ENCODE measurements at regions not wholly inside any gene's neighbourhood (a gene's known extent, or its start where the extent isn't known, plus 50 kb on each side); places are given as distances from the start of the nearest gene placed in this dataset.

GRCh38 chr2:16005816-16006536 is 65.6 kb downstream of the MYCN start:
- peaks cover 24% of the 10 kb centered on the region for H3K27me3 ChIP-seq
- no peaks in the 10 kb centered on the region for H3K4me1 ChIP-seq
- no peaks in the 10 kb centered on the region for H3K36me3 ChIP-seq
- TF ChIP-seq EP300 (IDR thresholded peaks at IDR 0.05): no peak
- no peak for TF ChIP-seq CTCF (IDR thresholded peaks at IDR 0.05)
- no peaks in the 10 kb centered on the region for H3K9me3 ChIP-seq
- ATAC-seq: peak; percentile 62
- H3K4me3 ChIP-seq: no peak overlapping the region
- H3K27ac ChIP-seq: no peak overlapping the region
- 51 to 90% methylated on average over 2 to 6 of the region's 6 CpGs for WGBS, 2 donors (ENCODE audit: low coverage in 1 of 2)

GRCh38 chr2:16005389-16005788 is 65.0 kb downstream of the MYCN start:
- Histone ChIP-seq H3K4me1 (no peaks in the 10 kb centered on the region), H3K4me3 (no peak overlapping the region), H3K36me3 (no peaks in the 10 kb centered on the region), H3K27ac (no peak overlapping the region), H3K27me3 (peaks cover 19% of the 10 kb centered on the region), H3K9me3 (no peaks in the 10 kb centered on the region)
- TF ChIP-seq POLR2A (IDR thresholded peaks at IDR 0.05) (no peak), POLR2AphosphoS5 (IDR thresholded peaks at IDR 0.05) (no peak), EP300 (IDR thresholded peaks at IDR 0.05) (no peak)
- WGBS, 2 donors (ENCODE audit: low coverage in 1 of 2): 95 to 100% methylated on average over 2 of the region's 2 CpGs
- no peak for ATAC-seq

GRCh38 chr2:16003809-16004208 is 63.5 kb downstream of the MYCN start:
- WGBS, 2 donors (ENCODE audit: low coverage in 1 of 2): 79 to 90% methylated on average over 3 to 4 of the region's 4 CpGs
- H3K27me3 ChIP-seq: peaks cover 6% of the 10 kb centered on the region
- no peak overlapping the region for H3K27ac ChIP-seq
- H3K4me3 ChIP-seq: no peak overlapping the region
- H3K36me3 ChIP-seq: no peaks in the 10 kb centered on the region
- no peaks in the 10 kb centered on the region for H3K4me1 ChIP-seq
- no peak for ATAC-seq
- no peaks in the 10 kb centered on the region for H3K9me3 ChIP-seq
- TF ChIP-seq POLR2AphosphoS5 (IDR thresholded peaks at IDR 0.05): no peak
- no peak for TF ChIP-seq POLR2A (IDR thresholded peaks at IDR 0.05)
- no peak for TF ChIP-seq CTCF (IDR thresholded peaks at IDR 0.05)
- TF ChIP-seq EP300 (IDR thresholded peaks at IDR 0.05): no peak

GRCh38 chr2:16003152-16003551 is 62.8 kb downstream of the MYCN start:
- WGBS, 2 donors (ENCODE audit: low coverage in 1 of 2): 79 to 86% methylated on average over 11 to 12 of the region's 12 CpGs
- Histone ChIP-seq H3K27ac (no peak overlapping the region), H3K4me1 (no peaks in the 10 kb centered on the region), H3K4me3 (no peak overlapping the region), H3K27me3 (peaks cover 6% of the 10 kb centered on the region), H3K36me3 (no peaks in the 10 kb centered on the region), H3K9me3 (no peaks in the 10 kb centered on the region)
- TF ChIP-seq POLR2AphosphoS5 (IDR thresholded peaks at IDR 0.05): no peak
- ATAC-seq: no peak

- no peaks in the 10 kb centered on the region for H3K4me1 ChIP-seq
- TF ChIP-seq POLR2A (IDR thresholded peaks at IDR 0.05) (no peak), POLR2AphosphoS5 (IDR thresholded peaks at IDR 0.05) (no peak), EP300 (IDR thresholded peaks at IDR 0.05) (no peak), CTCF (IDR thresholded peaks at IDR 0.05) (no peak)
- no peaks in the 10 kb centered on the region for H3K9me3 ChIP-seq
- 65 to 86% methylated on average over 2 to 4 of the region's 4 CpGs for WGBS, 2 donors (ENCODE audit: low coverage in 1 of 2)
- no peak overlapping the region for H3K4me3 ChIP-seq
- H3K27me3 ChIP-seq: peaks cover 6% of the 10 kb centered on the region
- no peak for ATAC-seq
- no peak overlapping the region for H3K27ac ChIP-seq
- no peaks in the 10 kb centered on the region for H3K36me3 ChIP-seq
Observed at GRCh38 chr2:16002575-16002974, 62.2 kb downstream of the MYCN start.

- ATAC-seq: no peak
- Histone ChIP-seq H3K27ac (no peak overlapping the region), H3K4me1 (no peaks in the 10 kb centered on the region), H3K4me3 (no peak overlapping the region), H3K9me3 (no peaks in the 10 kb centered on the region), H3K27me3 (peaks cover 6% of the 10 kb centered on the region), H3K36me3 (no peaks in the 10 kb centered on the region)
- 90 to 100% methylated on average over 2 to 3 of the region's 3 CpGs for WGBS, 2 donors (ENCODE audit: low coverage in 1 of 2)
- no peak for TF ChIP-seq EP300 (IDR thresholded peaks at IDR 0.05)
- TF ChIP-seq POLR2AphosphoS5 (IDR thresholded peaks at IDR 0.05): no peak
- TF ChIP-seq POLR2A (IDR thresholded peaks at IDR 0.05): no peak
- no peak for TF ChIP-seq CTCF (IDR thresholded peaks at IDR 0.05)
Observed at GRCh38 chr2:16002144-16002543, 61.8 kb downstream of the MYCN start.

All from gastroesophageal sphincter (tissue), 4 donors.